PC-9 (cell line): ENCODE measurements at regions not wholly inside any gene's neighbourhood (a gene's known extent, or its start where the extent isn't known, plus 50 kb on each side); places are given as distances from the start of the nearest gene placed in this dataset.
A peak's percentile ranks its signal among the peaks of the same experiment; 100 is the strongest.

Source experiments
- BruUV-seq: library from RNA; stranded (reverse); fragments of 400-500 nt; replicated peaks from 2 replicates; lab custom pipeline; 2021; lab: Mats Ljungman, UMichigan
- CTCF ChIA-PET: fragments of 300-600 bp; sonication (Branson Sonifier 250); formaldehyde crosslinking; loops from one replicate; lab custom pipeline; 2022; ENCODE audit warnings: antibody characterized with exemption; lab: Charles Lee
- POLR2A ChIA-PET: fragments of 300-600 bp; sonication (Branson Sonifier 250); formaldehyde crosslinking; loops from one replicate; lab custom pipeline; 2022; ENCODE audit warnings: antibody characterized with exemption; ENCODE audit not compliant: unreplicated experiment; lab: Charles Lee
- DNase-seq, 2 experiments: peaks; one replicate each; pipeline versions ENCODE4 v3.0.0 to v3.0.0-alpha.2; 2015 to 2022; ENCODE audit warnings: mixed read lengths in 1 of 2
- H2AFZ ChIP-seq: fragments of 200-600 bp; sonication (generic); 2 replicates; pipeline ENCODE4 v1.8.1; 2017; ENCODE audit warnings: antibody characterized with exemption
- H3F3A ChIP-seq: fragments of 200-600 bp; sonication (generic); 2 replicates; pipeline ENCODE4 v1.8.1; 2017; ENCODE audit warnings: antibody characterized with exemption, mild to moderate bottlenecking, low read depth; ENCODE audit not compliant: insufficient read depth
- H3K27ac ChIP-seq: fragments of 200-600 bp; sonication (generic); 2 replicates; pipeline ENCODE4 v1.6.1; 2016; ENCODE audit warnings: mixed run types
- H3K27me3 ChIP-seq: fragments of 200-600 bp; sonication (generic); 2 replicates; pipeline ENCODE4 v1.6.1; 2016; ENCODE audit warnings: low read depth, mixed run types; ENCODE audit not compliant: insufficient read depth
- H3K36me3 ChIP-seq: fragments of 200-600 bp; sonication (generic); 2 replicates; pipeline ENCODE4 v1.6.1; 2016; ENCODE audit warnings: low read depth, mixed run types
- H3K4me1 ChIP-seq: fragments of 200-600 bp; sonication (generic); replicated peaks from 2 replicates; pipeline ENCODE4 v1.6.1; 2016; ENCODE audit warnings: mixed run types; ENCODE audit not compliant: insufficient read depth
- H3K4me2 ChIP-seq: fragments of 200-600 bp; sonication (generic); 2 replicates; pipeline ENCODE4 v1.6.1; 2017; ENCODE audit warnings: mixed run types
- H3K4me3 ChIP-seq: fragments of 200-600 bp; sonication (generic); 2 replicates; pipeline ENCODE4 v1.6.1; 2016; ENCODE audit warnings: mixed run types
- H3K79me2 ChIP-seq: fragments of 200-600 bp; sonication (generic); 2 replicates; pipeline ENCODE4 v1.6.1; 2017; ENCODE audit warnings: low read depth, mixed run types
- H3K9me2 ChIP-seq: fragments of 200-600 bp; sonication (generic); 2 replicates; pipeline ENCODE4 v1.8.1; 2017; ENCODE audit warnings: mild to moderate bottlenecking; ENCODE audit not compliant: insufficient read depth
- H3K9me3 ChIP-seq: fragments of 200-600 bp; sonication (generic); 2 replicates; pipeline ENCODE4 v1.8.1; 2016; ENCODE audit warnings: low read depth; ENCODE audit not compliant: insufficient read depth
- H4K20me1 ChIP-seq: fragments of 200-600 bp; sonication (generic); 2 replicates; pipeline ENCODE4 v1.8.1; 2017; ENCODE audit not compliant: insufficient read depth
- CTCF ChIP-seq: fragments of 200-600 bp; sonication (generic); conservative IDR thresholded peaks from 2 replicates; pipeline ENCODE4 v1.6.1; 2017; ENCODE audit warnings: mixed run types, antibody characterized with exemption, mild to moderate bottlenecking, moderate library complexity
- EZH2 ChIP-seq: fragments of 200-600 bp; sonication (generic); IDR thresholded peaks from 2 replicates; pipeline ENCODE4 v1.8.0; 2017; ENCODE audit warnings: antibody characterized with exemption, low read depth
- intact Hi-C: fragments of 100-400 bp; cut with micrococcal nuclease; formaldehyde crosslinking; loops from one replicate; pipeline ENCODE4 v1.10.0; 2022; ENCODE audit not compliant: unreplicated experiment

GRCh38 chr1:5513846-5514526 lies 478.2 kb downstream of the NPHP4 start:
- no peaks in the 10 kb centered on the region for H4K20me1 ChIP-seq
- no peaks in the 10 kb centered on the region for H3K9me2 ChIP-seq
- H2AFZ ChIP-seq = no peak overlapping the region
- no peaks in the 10 kb centered on the region for H3K79me2 ChIP-seq
- TF ChIP-seq CTCF (no peak), EZH2 (no peak)
- POLR2A ChIA-PET = no interaction called here
- intact Hi-C loops = loop anchor here (5.0 to 10.0 kb wide), 2 partner anchors 112 to 401 kb away; no protein-coding TSS in a partner anchor
- H3K27ac ChIP-seq = no peak overlapping the region
- no peaks in the 10 kb centered on the region for H3K36me3 ChIP-seq
- peak in 1 of 2 experiments; percentile 21 for DNase-seq
- H3K4me1 ChIP-seq = no peaks in the 10 kb centered on the region
- CTCF ChIA-PET = no interaction called here
- H3K4me2 ChIP-seq = no peak overlapping the region
- H3K4me3 ChIP-seq = no peak overlapping the region
- BruUV-seq = no TSS peak
- H3K9me3 ChIP-seq = no peaks in the 10 kb centered on the region
- peaks cover 14% of the 10 kb centered on the region for H3K27me3 ChIP-seq
- no peaks in the 10 kb centered on the region for H3F3A ChIP-seq

- Histone ChIP-seq H3K4me1 (no peaks in the 10 kb centered on the region), H3K4me2 (no peak overlapping the region), H3K79me2 (no peaks in the 10 kb centered on the region), H3K9me2 (no peaks in the 10 kb centered on the region), H3F3A (no peaks in the 10 kb centered on the region), H3K36me3 (no peaks in the 10 kb centered on the region), H2AFZ (no peak overlapping the region), H3K9me3 (no peaks in the 10 kb centered on the region), H3K4me3 (no peak overlapping the region), H3K27ac (no peak overlapping the region), H3K27me3 (peaks cover 14% of the 10 kb centered on the region), H4K20me1 (no peaks in the 10 kb centered on the region)
- TF ChIP-seq CTCF (no peak), EZH2 (no peak)
- CTCF ChIA-PET = no interaction called here
- intact Hi-C loops = loop anchor here (5.0 to 10.0 kb wide), 2 partner anchors 111 to 402 kb away; no protein-coding TSS in a partner anchor
- POLR2A ChIA-PET = no interaction called here
- BruUV-seq = no TSS peak
- DNase-seq = no peak
These were observed 479.0 kb downstream of the NPHP4 start for GRCh38 chr1:5513179-5513578.

GRCh38 chr1:5511381-5512097 lies 480.7 kb downstream of the NPHP4 start:
- no peaks in the 10 kb centered on the region for H3K9me2 ChIP-seq
- no peaks in the 10 kb centered on the region for H3K36me3 ChIP-seq
- TF ChIP-seq CTCF = no peak
- no peak for TF ChIP-seq EZH2
- no peaks in the 10 kb centered on the region for H3K4me1 ChIP-seq
- no peaks in the 10 kb centered on the region for H3K9me3 ChIP-seq
- H2AFZ ChIP-seq = no peak overlapping the region
- peaks cover 14% of the 10 kb centered on the region for H3K27me3 ChIP-seq
- DNase-seq = no peak
- no peaks in the 10 kb centered on the region for H3K79me2 ChIP-seq
- ChIA-PET POLR2A (no interaction called here), CTCF (interaction anchor here (0.6 kb wide), 1 partner anchor 30 kb away, joined by 12 read pairs; no protein-coding TSS in a partner anchor)
- H3K4me2 ChIP-seq = no peak overlapping the region
- intact Hi-C loops = loop anchor here (5.0 to 10.0 kb wide), 2 partner anchors 109 to 403 kb away; no protein-coding TSS in a partner anchor
- H4K20me1 ChIP-seq = no peaks in the 10 kb centered on the region
- BruUV-seq = no TSS peak
- no peak overlapping the region for H3K4me3 ChIP-seq
- H3K27ac ChIP-seq = no peak overlapping the region
- H3F3A ChIP-seq = no peaks in the 10 kb centered on the region
